Urinary bladder (tissue), 3 donors: ENCODE measurements at regions not wholly inside any gene's neighbourhood (a gene's known extent, or its start where the extent isn't known, plus 50 kb on each side); places are given as distances from the start of the nearest gene placed in this dataset.
"Not testable (repeated sequence)": the region's sequence is repeated elsewhere in the genome, so short reads cannot be mapped to it uniquely, and the experiment has no call there.

ENCODE experiments used
- DNase-seq: peaks from one replicate; pipeline ENCODE4 v3.0.0-alpha.2; 2015; ENCODE audit errors: extremely low spot score
- H3K27ac ChIP-seq: one replicate; pipeline ENCODE4 v1.5.1; 2013; ENCODE audit warnings: low read depth, mild to moderate bottlenecking, moderate library complexity
- H3K36me3 ChIP-seq: one replicate; pipeline ENCODE4 v1.6.1; 2013; ENCODE audit warnings: mild to moderate bottlenecking, moderate library complexity; ENCODE audit not compliant: insufficient read depth
- H3K4me1 ChIP-seq: one replicate; pipeline ENCODE4 v1.6.1; 2013; ENCODE audit warnings: mild to moderate bottlenecking, moderate library complexity; ENCODE audit not compliant: insufficient read depth
- H3K4me3 ChIP-seq: one replicate; pipeline ENCODE4 v1.5.1; 2013; ENCODE audit warnings: low read depth, low read length
- WGBS: extraction: QIAGEN DNeasy Blood & Tissue Kit; methylation state at CpG from one replicate; pipeline ENCODE4 v1.1.7; 2013; 5-methylcytosine and 5-hydroxymethylcytosine counted together
- donor health status: healthy with polysubstance abuse.
- donor health status: healthy.

DNA sequence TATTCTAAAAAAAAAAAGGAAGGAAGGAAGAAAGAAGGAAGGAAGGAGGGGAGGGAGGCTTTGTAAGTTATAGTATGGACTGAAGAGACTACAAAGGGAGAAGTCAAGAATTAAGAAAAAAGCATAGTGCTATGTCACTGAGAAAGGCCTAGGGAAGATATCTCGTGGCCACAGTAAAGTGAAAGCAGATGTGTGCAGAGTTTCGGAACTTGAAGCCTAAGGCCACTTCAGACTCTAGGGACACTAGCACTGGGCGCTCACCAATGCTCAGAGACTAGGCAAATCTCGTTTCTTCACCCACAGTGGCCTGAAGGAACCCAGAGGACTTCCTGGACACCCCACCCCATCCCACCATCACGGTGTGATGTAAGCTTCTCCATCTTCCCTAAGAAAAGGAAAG, 181.4 kb upstream of the TRPM3 start:
- Histone ChIP-seq H3K27ac (no peak overlapping the region), H3K36me3 (no peaks in the 10 kb centered on the region), H3K4me1 (no peaks in the 10 kb centered on the region), H3K4me3 (no peak overlapping the region)
- 73% methylated on average over 5 of the region's 5 CpGs for WGBS
- no peak for DNase-seq

DNA sequence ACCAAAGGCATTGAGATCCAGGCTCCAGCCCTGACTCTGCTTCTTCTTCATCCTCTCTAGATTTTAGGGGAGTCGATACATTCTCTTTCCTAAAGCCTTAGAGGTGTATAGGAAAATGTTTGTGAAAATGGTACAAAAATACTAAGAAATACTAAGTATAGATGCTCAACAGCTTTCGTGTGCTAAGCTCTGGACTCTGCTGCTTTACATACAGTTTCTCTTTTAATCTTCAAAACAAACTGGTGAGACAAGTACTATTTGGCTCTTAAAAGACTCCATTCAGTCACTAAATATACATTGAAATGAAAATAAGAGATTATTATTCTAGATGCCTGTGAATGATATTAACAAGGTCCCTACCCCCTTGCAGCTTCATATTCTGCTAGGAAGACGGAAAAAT, 174.5 kb upstream of the TRPM3 start:
- no peak for DNase-seq
- Histone ChIP-seq H3K4me3 (no peak overlapping the region), H3K36me3 (no peaks in the 10 kb centered on the region), H3K27ac (no peak overlapping the region), H3K4me1 (no peaks in the 10 kb centered on the region)
- WGBS, result 64% methylated on average over 3 of the region's 3 CpGs

GRCh38 chr9:71286146-71286545, 164.7 kb upstream of the TRPM3 start:
- Histone ChIP-seq H3K4me1 (no peaks in the 10 kb centered on the region), H3K4me3 (no peak overlapping the region), H3K36me3 (no peaks in the 10 kb centered on the region), H3K27ac (no peak overlapping the region)
- WGBS, result 85% methylated on average over 4 of the region's 4 CpGs
- DNase-seq, result no peak

GRCh38 chr9:71285191-71285656, 163.8 kb upstream of the TRPM3 start:
- H3K4me3 ChIP-seq, result no peak overlapping the region
- no peaks in the 10 kb centered on the region for H3K4me1 ChIP-seq
- WGBS, result 34% methylated on average over 8 of the region's 8 CpGs
- H3K36me3 ChIP-seq, result no peaks in the 10 kb centered on the region
- peak; percentile 46 for DNase-seq
- no peak overlapping the region for H3K27ac ChIP-seq

DNA sequence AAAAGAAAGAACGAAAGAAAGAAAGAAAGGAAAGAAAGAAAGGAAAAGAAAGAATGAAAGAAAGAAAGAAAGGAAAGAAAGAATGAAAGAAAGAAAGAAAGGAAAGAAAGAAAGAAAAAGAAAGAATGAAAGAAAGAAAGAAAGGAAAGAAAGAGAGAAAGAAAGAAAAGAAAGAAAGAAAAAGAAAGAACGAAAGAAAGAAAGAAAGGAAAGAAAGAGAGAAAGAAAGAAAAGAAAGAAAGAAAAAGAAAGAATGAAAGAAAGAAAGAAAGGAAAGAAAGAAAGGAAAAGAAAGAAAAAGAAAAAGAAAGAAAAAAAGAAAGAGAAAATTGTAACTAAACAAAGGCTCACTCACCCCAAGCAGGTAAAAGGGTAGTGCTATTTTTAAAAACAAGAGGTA, 160.7 kb upstream of the TRPM3 start:
- not testable (repeated sequence) for H3K36me3 ChIP-seq, H3K4me3 ChIP-seq, H3K27ac ChIP-seq, H3K4me1 ChIP-seq, DNase-seq
- WGBS, result 91% methylated on average over 1 of the region's 2 CpGs

- no peak for DNase-seq
- no peak overlapping the region for H3K27ac ChIP-seq
- no peak overlapping the region for H3K4me3 ChIP-seq
- H3K4me1 ChIP-seq, result no peaks in the 10 kb centered on the region
- H3K36me3 ChIP-seq, result no peaks in the 10 kb centered on the region
- 73% methylated on average over 7 of the region's 7 CpGs for WGBS
Observed at GRCh38 chr9:71279151-71279739, 157.8 kb upstream of the TRPM3 start.

GRCh38 chr9:71273613-71274012, 152.2 kb upstream of the TRPM3 start:
- Histone ChIP-seq H3K4me1 (no peaks in the 10 kb centered on the region), H3K4me3 (no peak overlapping the region), H3K36me3 (no peaks in the 10 kb centered on the region), H3K27ac (no peak overlapping the region)
- no peak for DNase-seq
- WGBS, result 57% methylated on average over 3 of the region's 3 CpGs

DNA sequence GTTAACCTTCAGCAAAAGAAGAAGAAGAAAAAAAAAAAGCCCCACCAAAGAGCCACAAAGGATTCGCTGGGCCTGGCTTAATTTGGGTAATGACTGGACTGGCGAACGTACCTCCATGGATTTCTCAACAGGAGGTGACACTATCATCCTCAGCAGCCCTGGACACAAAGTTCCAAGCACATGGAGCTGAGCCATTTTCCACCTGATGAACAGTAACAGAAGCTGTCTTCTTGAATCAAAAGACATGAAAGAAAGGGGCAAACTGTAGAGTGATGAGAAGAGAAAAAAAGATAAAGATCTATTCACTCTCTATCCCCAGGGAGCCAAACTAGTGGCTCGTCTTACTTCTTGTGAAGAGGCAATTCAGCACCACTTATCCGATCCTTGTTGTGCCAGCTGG, 150.2 kb upstream of the TRPM3 start:
- Histone ChIP-seq H3K4me1 (no peaks in the 10 kb centered on the region), H3K36me3 (no peaks in the 10 kb centered on the region), H3K4me3 (no peak overlapping the region), H3K27ac (no peak overlapping the region)
- WGBS, result 73% methylated on average over 5 of the region's 5 CpGs
- DNase-seq, result no peak

- no peak for DNase-seq
- H3K4me3 ChIP-seq, result no peak overlapping the region
- H3K4me1 ChIP-seq, result no peaks in the 10 kb centered on the region
- no peaks in the 10 kb centered on the region for H3K36me3 ChIP-seq
- H3K27ac ChIP-seq, result no peak overlapping the region
Observed at GRCh38 chr9:71270554-71270953, 149.1 kb upstream of the TRPM3 start.

DNA sequence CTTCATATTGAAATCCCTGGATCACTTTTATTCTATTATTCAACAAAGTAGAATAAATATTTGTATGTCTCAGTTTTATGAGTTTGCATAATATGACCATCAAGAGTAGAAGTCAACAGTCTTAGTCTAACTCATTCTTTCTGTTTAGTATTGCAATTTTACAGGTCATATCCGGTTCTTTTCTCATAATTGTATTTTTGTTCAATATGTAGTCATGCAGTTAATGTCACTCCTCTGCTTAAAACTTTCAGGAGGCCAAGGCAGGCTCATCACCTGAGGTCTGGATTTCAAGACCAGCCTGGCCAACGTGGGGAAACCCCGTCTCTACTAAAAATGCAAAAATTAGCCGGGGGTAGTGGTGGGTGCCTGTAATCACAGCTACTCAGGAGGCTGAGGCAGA, 148.4 kb upstream of the TRPM3 start:
- no peak overlapping the region for H3K4me3 ChIP-seq
- no peak for DNase-seq
- 80% methylated on average over 4 of the region's 4 CpGs for WGBS
- no peaks in the 10 kb centered on the region for H3K4me1 ChIP-seq
- H3K27ac ChIP-seq, result no peak overlapping the region
- H3K36me3 ChIP-seq, result no peaks in the 10 kb centered on the region

DNA sequence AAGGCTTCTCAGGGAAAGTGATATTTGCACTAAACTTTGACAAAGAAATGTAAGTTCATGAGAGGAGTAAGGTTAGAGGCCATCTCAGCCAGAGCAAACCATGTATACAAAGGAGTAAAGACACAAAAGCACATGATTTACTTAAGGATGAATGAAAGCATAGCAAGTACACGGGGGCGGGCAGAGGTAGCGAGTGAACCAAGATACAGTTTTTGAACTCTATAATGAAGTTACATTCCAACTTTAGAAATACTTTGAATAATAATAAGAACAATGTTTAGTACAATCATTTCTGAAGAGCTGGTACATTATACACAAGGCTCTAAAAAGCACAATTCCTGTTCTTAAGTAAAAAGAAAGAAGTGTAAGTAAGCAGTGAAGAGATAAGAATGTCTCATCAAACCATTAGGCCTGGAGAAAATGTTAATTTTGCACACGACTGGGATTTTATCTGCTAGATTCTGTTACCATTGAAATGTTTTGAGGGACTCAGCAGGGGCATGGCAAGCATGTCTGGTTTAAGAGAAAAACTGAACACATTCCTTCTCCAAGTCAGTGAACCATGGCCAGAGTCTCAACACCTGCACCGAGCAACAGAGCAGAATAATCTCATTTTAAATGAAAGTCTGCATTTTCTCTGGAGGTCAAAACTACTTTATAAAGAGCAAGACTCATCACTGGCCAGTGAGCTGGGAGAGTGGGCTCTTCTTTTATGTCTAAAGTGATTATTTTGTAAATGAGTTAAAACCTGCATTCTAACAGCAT, 147.6 kb upstream of the TRPM3 start:
- 62% methylated on average over 5 of the region's 5 CpGs for WGBS
- Histone ChIP-seq H3K36me3 (no peaks in the 10 kb centered on the region), H3K27ac (no peak overlapping the region), H3K4me3 (no peak overlapping the region), H3K4me1 (no peaks in the 10 kb centered on the region)
- DNase-seq, result no peak

- Histone ChIP-seq H3K4me3 (no peak overlapping the region), H3K27ac (no peak overlapping the region), H3K36me3 (no peaks in the 10 kb centered on the region), H3K4me1 (no peaks in the 10 kb centered on the region)
- no peak for DNase-seq
Observed at GRCh38 chr9:71263451-71263850, 142.0 kb upstream of the TRPM3 start.

GRCh38 chr9:71260419-71260818, 139.0 kb upstream of the TRPM3 start:
- H3K36me3 ChIP-seq, H3K4me3 ChIP-seq, H3K4me1 ChIP-seq, DNase-seq, H3K27ac ChIP-seq: not testable (repeated sequence)
- 82% methylated on average over 2 of the region's 2 CpGs for WGBS

- no peak for DNase-seq
- H3K27ac ChIP-seq, result no peak overlapping the region
- no peaks in the 10 kb centered on the region for H3K36me3 ChIP-seq
- no peaks in the 10 kb centered on the region for H3K4me1 ChIP-seq
- no peak overlapping the region for H3K4me3 ChIP-seq
Observed at GRCh38 chr9:71254592-71255277, 133.3 kb upstream of the TRPM3 start.
